ENCODE measurements at regions not wholly inside any gene's neighbourhood (a gene's known extent, or its start where the extent isn't known, plus 50 kb on each side); places are given as distances from the start of the nearest gene placed in this dataset.

DNA sequence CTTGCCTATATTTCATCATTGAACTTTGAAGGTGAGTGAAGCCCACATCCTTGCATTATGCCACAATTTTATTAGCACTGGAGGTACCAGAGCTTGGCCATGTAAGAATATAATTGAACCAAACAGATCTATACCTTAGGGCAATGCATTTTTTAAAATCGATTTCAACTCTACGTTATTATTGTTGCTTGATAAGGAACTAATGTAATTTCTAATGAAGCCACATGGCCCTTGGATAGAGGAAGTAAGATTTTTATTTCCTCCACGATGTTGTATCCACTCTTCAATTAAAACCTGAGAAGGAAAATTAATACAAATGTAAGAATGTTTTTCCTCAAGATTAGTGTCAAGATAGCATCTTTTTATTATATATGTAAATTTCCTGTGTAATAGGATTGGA, 370.0 kb upstream of the EEF2KMT start:
- no peak for TF ChIP-seq RFX5 (IDR thresholded peaks at IDR 0.05; ENCODE audit: low read depth, low read length)
- TF ChIP-seq, protein P1, sequence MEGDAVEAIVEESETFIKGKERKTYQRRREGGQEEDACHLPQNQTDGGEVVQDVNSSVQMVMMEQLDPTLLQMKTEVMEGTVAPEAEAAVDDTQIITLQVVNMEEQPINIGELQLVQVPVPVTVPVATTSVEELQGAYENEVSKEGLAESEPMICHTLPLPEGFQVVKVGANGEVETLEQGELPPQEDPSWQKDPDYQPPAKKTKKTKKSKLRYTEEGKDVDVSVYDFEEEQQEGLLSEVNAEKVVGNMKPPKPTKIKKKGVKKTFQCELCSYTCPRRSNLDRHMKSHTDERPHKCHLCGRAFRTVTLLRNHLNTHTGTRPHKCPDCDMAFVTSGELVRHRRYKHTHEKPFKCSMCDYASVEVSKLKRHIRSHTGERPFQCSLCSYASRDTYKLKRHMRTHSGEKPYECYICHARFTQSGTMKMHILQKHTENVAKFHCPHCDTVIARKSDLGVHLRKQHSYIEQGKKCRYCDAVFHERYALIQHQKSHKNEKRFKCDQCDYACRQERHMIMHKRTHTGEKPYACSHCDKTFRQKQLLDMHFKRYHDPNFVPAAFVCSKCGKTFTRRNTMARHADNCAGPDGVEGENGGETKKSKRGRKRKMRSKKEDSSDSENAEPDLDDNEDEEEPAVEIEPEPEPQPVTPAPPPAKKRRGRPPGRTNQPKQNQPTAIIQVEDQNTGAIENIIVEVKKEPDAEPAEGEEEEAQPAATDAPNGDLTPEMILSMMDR (conservative IDR thresholded peaks at IDR 0.05; ENCODE audit: low read depth, low read length), result no peak
- TF ChIP-seq, protein P2, sequence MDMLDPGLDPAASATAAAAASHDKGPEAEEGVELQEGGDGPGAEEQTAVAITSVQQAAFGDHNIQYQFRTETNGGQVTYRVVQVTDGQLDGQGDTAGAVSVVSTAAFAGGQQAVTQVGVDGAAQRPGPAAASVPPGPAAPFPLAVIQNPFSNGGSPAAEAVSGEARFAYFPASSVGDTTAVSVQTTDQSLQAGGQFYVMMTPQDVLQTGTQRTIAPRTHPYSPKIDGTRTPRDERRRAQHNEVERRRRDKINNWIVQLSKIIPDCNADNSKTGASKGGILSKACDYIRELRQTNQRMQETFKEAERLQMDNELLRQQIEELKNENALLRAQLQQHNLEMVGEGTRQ (IDR thresholded peaks at IDR 0.05; ENCODE audit: low read depth, low read length), result no peak
- TF ChIP-seq RAD21 (IDR thresholded peaks at IDR 0.05; ENCODE audit: low read length), result no peak
- no peak for TF ChIP-seq CEBPB (IDR thresholded peaks at IDR 0.05; ENCODE audit: low read depth, low read length)
- TF ChIP-seq POLR2A (IDR thresholded peaks at IDR 0.05; ENCODE audit: low read depth, low read length), result no peak
- TF ChIP-seq FOS (IDR thresholded peaks at IDR 0.05; ENCODE audit: low read depth, low read length), result no peak
- TF ChIP-seq CHD1 (IDR thresholded peaks at IDR 0.05; ENCODE audit: low read depth, low read length), result no peak
- TF ChIP-seq SMC3 (IDR thresholded peaks at IDR 0.05; ENCODE audit: low read depth, low read length), result no peak
- no peak for TF ChIP-seq MXI1 (IDR thresholded peaks at IDR 0.05; ENCODE audit: borderline replicate concordance, low read depth, low read length)
- TF ChIP-seq RCOR1 (IDR thresholded peaks at IDR 0.05; ENCODE audit: insufficient replicate concordance, low read length), result no peak
- no peak for TF ChIP-seq MAZ (IDR thresholded peaks at IDR 0.05; ENCODE audit: borderline replicate concordance, low read depth, low read length)
